Hematopoietic multipotent progenitor cell treated with erythropoietin and hydrocortisone succinate and interleukin-3 and kit ligand, for 4 days (in vitro differentiated cells): ENCODE measurements at regions not wholly inside any gene's neighbourhood (a gene's known extent, or its start where the extent isn't known, plus 50 kb on each side); places are given as distances from the start of the nearest gene placed in this dataset.

Experiments
- DNase-seq: peaks from one replicate; pipeline ENCODE4 v3.0.0-alpha.2; 2015

- DNase-seq, result no peak
Measured at GRCh38 chr6:146865756-146866379, 267.1 kb downstream of the ADGB start.

GRCh38 chr6:146866731-146867414 is 268.1 kb downstream of the ADGB start:
- no peak for DNase-seq

- DNase-seq, result no peak
Measured at GRCh38 chr6:146868671-146869209, 270.0 kb downstream of the ADGB start.

GRCh38 chr6:146870760-146871159 is 272.0 kb downstream of the ADGB start:
- peak; percentile 56 for DNase-seq

- no peak for DNase-seq
Measured at GRCh38 chr6:146871611-146872425, 273.0 kb downstream of the ADGB start.

- no peak for DNase-seq
Measured at GRCh38 chr6:146872426-146872785, 273.6 kb downstream of the ADGB start.

- no peak for DNase-seq
Measured at GRCh38 chr6:146874278-146875018, 275.7 kb downstream of the ADGB start.

- DNase-seq, result no peak
Measured at GRCh38 chr6:146875927-146876270, 277.1 kb downstream of the ADGB start.

- peak; percentile 99 for DNase-seq
Measured at GRCh38 chr6:146876271-146877151, 277.7 kb downstream of the ADGB start.

GRCh38 chr6:146878168-146878951 is 279.6 kb downstream of the ADGB start:
- DNase-seq, result peak; percentile 63

GRCh38 chr6:146878952-146879340 is 280.2 kb downstream of the ADGB start:
- DNase-seq, result no peak

- DNase-seq, result no peak
Measured at GRCh38 chr6:146879406-146880117, 280.8 kb downstream of the ADGB start.

- DNase-seq, result peak; percentile 80
Measured at GRCh38 chr6:146881228-146882181, 282.7 kb downstream of the ADGB start.

- no peak for DNase-seq
Measured at GRCh38 chr6:146883640-146884531, 285.1 kb downstream of the ADGB start.

- DNase-seq, result no peak
Measured at GRCh38 chr6:146884728-146885127, 286.0 kb downstream of the ADGB start.

- DNase-seq, result no peak
Measured at GRCh38 chr6:146885708-146886457, 287.1 kb downstream of the ADGB start.
